ENCODE measurements at regions not wholly inside any gene's neighbourhood (a gene's known extent, or its start where the extent isn't known, plus 50 kb on each side); places are given as distances from the start of the nearest gene placed in this dataset.

- TF ChIP-seq JUND (IDR thresholded peaks at IDR 0.05; ENCODE audit: low read depth): no peak
- no peak for DNase-seq (ENCODE audit: low read depth in 1 of 2, low spot score in 1 of 2)
- in situ Hi-C loops (cut with HindIII; ENCODE audit: low pct_unique_long_range_greater_than_20kb, low sequenced_read_pairs): no loop called here
Observed at GRCh38 chr9:8262625-8263622, 463.3 kb upstream of the DMAC1 start.

GRCh38 chr9:8261737-8262136 lies 462.2 kb upstream of the DMAC1 start:
- no peak for DNase-seq (ENCODE audit: low read depth in 1 of 2, low spot score in 1 of 2)
- no peak for TF ChIP-seq JUND (IDR thresholded peaks at IDR 0.05; ENCODE audit: low read depth)
- in situ Hi-C loops (cut with HindIII; ENCODE audit: low pct_unique_long_range_greater_than_20kb, low sequenced_read_pairs): no loop called here

- in situ Hi-C loops (cut with HindIII; ENCODE audit: low pct_unique_long_range_greater_than_20kb, low sequenced_read_pairs): no loop called here
- DNase-seq (ENCODE audit: low read depth in 1 of 2, low spot score in 1 of 2): no peak
- no peak for TF ChIP-seq JUND (IDR thresholded peaks at IDR 0.05; ENCODE audit: low read depth)
Observed at GRCh38 chr9:8259028-8259427, 459.4 kb upstream of the DMAC1 start.

GRCh38 chr9:8256880-8257279 lies 457.3 kb upstream of the DMAC1 start:
- in situ Hi-C loops (cut with HindIII; ENCODE audit: low pct_unique_long_range_greater_than_20kb, low sequenced_read_pairs): no loop called here
- TF ChIP-seq JUND (IDR thresholded peaks at IDR 0.05; ENCODE audit: low read depth): no peak
- DNase-seq (ENCODE audit: low read depth in 1 of 2, low spot score in 1 of 2): no peak

GRCh38 chr9:8255850-8256249 lies 456.3 kb upstream of the DMAC1 start:
- DNase-seq (ENCODE audit: low read depth in 1 of 2, low spot score in 1 of 2): no peak
- no peak for TF ChIP-seq JUND (IDR thresholded peaks at IDR 0.05; ENCODE audit: low read depth)
- in situ Hi-C loops (cut with HindIII; ENCODE audit: low pct_unique_long_range_greater_than_20kb, low sequenced_read_pairs): no loop called here

- no peak for DNase-seq (ENCODE audit: low read depth in 1 of 2, low spot score in 1 of 2)
Observed at GRCh38 chr9:8254541-8254940, 455.0 kb upstream of the DMAC1 start.

GRCh38 chr9:8252445-8252844 lies 452.9 kb upstream of the DMAC1 start:
- in situ Hi-C loops (cut with HindIII; ENCODE audit: low pct_unique_long_range_greater_than_20kb, low sequenced_read_pairs): no loop called here
- TF ChIP-seq JUND (IDR thresholded peaks at IDR 0.05; ENCODE audit: low read depth): no peak
- DNase-seq (ENCODE audit: low read depth in 1 of 2, low spot score in 1 of 2): no peak

More at GRCh38 chr9:8254541-8254940, 455.0 kb upstream of the DMAC1 start:
- no peak for TF ChIP-seq JUND (IDR thresholded peaks at IDR 0.05; ENCODE audit: low read depth)
- in situ Hi-C loops (cut with HindIII; ENCODE audit: low pct_unique_long_range_greater_than_20kb, low sequenced_read_pairs): no loop called here

GRCh38 chr9:8251566-8251965 lies 452.0 kb upstream of the DMAC1 start:
- in situ Hi-C loops (cut with HindIII; ENCODE audit: low pct_unique_long_range_greater_than_20kb, low sequenced_read_pairs): no loop called here

GRCh38 chr9:8244505-8245092 lies 445.0 kb upstream of the DMAC1 start:
- no peak for TF ChIP-seq JUND (IDR thresholded peaks at IDR 0.05; ENCODE audit: low read depth)
- in situ Hi-C loops (cut with HindIII; ENCODE audit: low pct_unique_long_range_greater_than_20kb, low sequenced_read_pairs): no loop called here
- no peak for DNase-seq (ENCODE audit: low read depth in 1 of 2, low spot score in 1 of 2)

More at GRCh38 chr9:8251566-8251965, 452.0 kb upstream of the DMAC1 start:
- no peak for TF ChIP-seq JUND (IDR thresholded peaks at IDR 0.05; ENCODE audit: low read depth)
- DNase-seq (ENCODE audit: low read depth in 1 of 2, low spot score in 1 of 2): no peak

GRCh38 chr9:8241201-8241600 lies 441.6 kb upstream of the DMAC1 start:
- in situ Hi-C loops (cut with HindIII; ENCODE audit: low pct_unique_long_range_greater_than_20kb, low sequenced_read_pairs): no loop called here
- DNase-seq (ENCODE audit: low read depth in 1 of 2, low spot score in 1 of 2): no peak
- TF ChIP-seq JUND (IDR thresholded peaks at IDR 0.05; ENCODE audit: low read depth): no peak

- in situ Hi-C loops (cut with HindIII; ENCODE audit: low pct_unique_long_range_greater_than_20kb, low sequenced_read_pairs): no loop called here
- DNase-seq (ENCODE audit: low read depth in 1 of 2, low spot score in 1 of 2): no peak
- TF ChIP-seq JUND (IDR thresholded peaks at IDR 0.05; ENCODE audit: low read depth): no peak
Observed at GRCh38 chr9:8237096-8237495, 437.5 kb upstream of the DMAC1 start.

- in situ Hi-C loops (cut with HindIII; ENCODE audit: low pct_unique_long_range_greater_than_20kb, low sequenced_read_pairs): no loop called here
- no peak for DNase-seq (ENCODE audit: low read depth in 1 of 2, low spot score in 1 of 2)
- TF ChIP-seq JUND (IDR thresholded peaks at IDR 0.05; ENCODE audit: low read depth): no peak
Observed at GRCh38 chr9:8235489-8235888, 435.9 kb upstream of the DMAC1 start.

- in situ Hi-C loops (cut with HindIII; ENCODE audit: low pct_unique_long_range_greater_than_20kb, low sequenced_read_pairs): no loop called here
- TF ChIP-seq JUND (IDR thresholded peaks at IDR 0.05; ENCODE audit: low read depth): no peak
- no peak for DNase-seq (ENCODE audit: low read depth in 1 of 2, low spot score in 1 of 2)
Observed at GRCh38 chr9:8234316-8234715, 434.7 kb upstream of the DMAC1 start.

All from T47D (cell line).